Smooth muscle cell (in vitro differentiated cells): ENCODE measurements at regions not wholly inside any gene's neighbourhood (a gene's known extent, or its start where the extent isn't known, plus 50 kb on each side); places are given as distances from the start of the nearest gene placed in this dataset.

Experiments used
- DNase-seq: peaks from one replicate; lab custom pipeline; 2025; ENCODE audit not compliant: unreplicated experiment; lab: John Stamatoyannopoulos, UW
- H2AFZ ChIP-seq: fragments of 200-600 bp; sonication (generic); 2 replicates; pipeline ENCODE4 v1.6.0; 2016; ENCODE audit warnings: antibody characterized with exemption, low read depth, mild to moderate bottlenecking
- H3F3A ChIP-seq: fragments of 200-600 bp; sonication (generic); 2 replicates; pipeline ENCODE4 v1.6.0; 2017; ENCODE audit warnings: antibody characterized with exemption, low read depth
- H3K27ac ChIP-seq: fragments of 200-600 bp; sonication (generic); 2 replicates; pipeline ENCODE4 v1.5.1; 2016; ENCODE audit warnings: low read depth, mild to moderate bottlenecking
- H3K27me3 ChIP-seq: fragments of 200-600 bp; sonication (generic); 2 replicates; pipeline ENCODE4 v1.6.1; 2016; ENCODE audit warnings: low read depth, mild to moderate bottlenecking
- H3K36me3 ChIP-seq: fragments of 200-600 bp; sonication (generic); 2 replicates; pipeline ENCODE4 v1.5.1; 2016; ENCODE audit warnings: low read depth
- H3K4me1 ChIP-seq: fragments of 200-600 bp; sonication (generic); 2 replicates; pipeline ENCODE4 v1.5.1; 2016; ENCODE audit warnings: low read depth
- H3K4me2 ChIP-seq: fragments of 200-600 bp; sonication (generic); 2 replicates; pipeline ENCODE4 v1.6.0; 2016; ENCODE audit warnings: mild to moderate bottlenecking
- H3K4me3 ChIP-seq: fragments of 200-600 bp; sonication (generic); 2 replicates; pipeline ENCODE4 v1.5.1; 2016; ENCODE audit warnings: mild to moderate bottlenecking
- H3K79me2 ChIP-seq: fragments of 200-600 bp; sonication (generic); 2 replicates; pipeline ENCODE4 v1.6.0; 2016; ENCODE audit warnings: low read depth, mild to moderate bottlenecking
- H3K9ac ChIP-seq: fragments of 200-600 bp; sonication (generic); 2 replicates; pipeline ENCODE4 v1.6.0; 2016; ENCODE audit warnings: low read depth
- H3K9me3 ChIP-seq: fragments of 200-600 bp; sonication (generic); replicated peaks from 2 replicates; pipeline ENCODE4 v1.5.1; 2016; ENCODE audit warnings: low read depth
- H4K20me1 ChIP-seq: fragments of 200-600 bp; sonication (generic); 2 replicates; pipeline ENCODE4 v1.6.0; 2016; ENCODE audit warnings: low read depth
- CTCF ChIP-seq: fragments of 200-600 bp; sonication (generic); IDR thresholded peaks from 2 replicates; pipeline ENCODE4 v1.5.1; 2017; ENCODE audit warnings: borderline replicate concordance, mild to moderate bottlenecking, antibody characterized with exemption; ENCODE audit not compliant: insufficient read depth, poor library complexity, severe bottlenecking
- WGBS: methylation state at CpG from one replicate; pipeline ENCODE4 v1.1.7; 2016; ENCODE audit warnings: low lambda C conversion rate; 5-methylcytosine and 5-hydroxymethylcytosine counted together

DNA sequence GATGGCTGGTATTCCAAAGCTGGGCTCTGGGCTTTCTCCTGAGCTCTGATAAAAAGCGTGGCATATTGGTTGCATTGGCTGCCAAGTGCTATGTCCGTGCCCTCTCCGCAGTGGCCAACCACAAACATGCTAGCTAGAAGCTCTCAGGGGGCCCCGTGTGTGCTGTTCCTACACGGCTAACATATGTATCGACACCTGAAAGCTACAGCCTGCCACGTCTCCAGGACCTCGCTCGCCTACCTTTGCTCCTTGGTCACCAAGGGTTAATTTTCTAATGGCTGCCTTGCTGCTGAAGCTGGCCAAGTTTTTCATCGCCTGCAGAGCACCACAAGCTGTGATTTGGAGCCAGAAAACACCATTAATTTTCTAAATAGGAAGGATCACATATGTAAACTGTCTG is 888.4 kb downstream of the BCL11A start:
- 93% methylated on average over 10 of the region's 10 CpGs for WGBS
- no peak for DNase-seq
- Histone ChIP-seq H3K79me2 (no peaks in the 10 kb centered on the region), H3K9ac (no peak overlapping the region), H3K4me3 (no peak overlapping the region), H3K36me3 (no peaks in the 10 kb centered on the region), H3K4me1 (no peaks in the 10 kb centered on the region), H3K27me3 (no peaks in the 10 kb centered on the region), H3K9me3 (no peaks in the 10 kb centered on the region), H3F3A (no peaks in the 10 kb centered on the region), H4K20me1 (no peaks in the 10 kb centered on the region), H2AFZ (no peak overlapping the region), H3K4me2 (no peak overlapping the region), H3K27ac (no peak overlapping the region)
- no peak for TF ChIP-seq CTCF

DNA sequence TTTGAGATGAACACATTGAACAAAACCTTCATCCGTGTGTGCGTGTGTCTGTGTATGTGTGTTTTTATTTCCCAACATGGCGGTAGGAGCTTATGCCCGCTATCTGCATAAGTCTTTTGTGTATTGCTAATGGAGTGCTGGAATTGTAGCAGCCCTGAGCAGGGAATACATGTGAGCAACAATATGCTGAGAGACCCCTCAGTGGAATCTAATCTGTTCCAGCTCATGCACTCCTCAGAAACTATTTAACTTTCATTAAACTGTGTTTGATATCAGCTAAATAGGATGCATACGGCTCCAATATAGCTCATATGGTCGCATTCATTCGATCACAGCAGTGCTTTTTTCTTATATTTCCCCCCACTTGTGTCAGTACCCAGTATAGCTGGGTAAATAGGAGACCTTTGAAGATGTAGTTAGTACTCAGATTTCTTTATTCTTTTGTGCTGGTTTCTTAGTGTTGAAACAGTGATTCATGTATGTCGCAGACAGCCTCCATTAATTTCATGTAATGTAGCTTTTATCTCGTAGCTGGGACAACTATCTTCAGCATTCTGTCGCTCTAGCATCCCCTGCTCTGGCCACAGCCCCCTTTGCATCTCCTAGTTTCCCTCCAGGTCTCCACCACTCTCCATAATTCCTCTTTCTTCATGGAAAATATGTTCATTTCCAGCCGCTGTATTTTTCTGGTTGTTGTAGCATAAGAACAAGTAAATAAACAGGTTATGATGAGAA is 891.2 kb downstream of the BCL11A start:
- Histone ChIP-seq H3F3A (no peaks in the 10 kb centered on the region), H3K27me3 (no peaks in the 10 kb centered on the region), H4K20me1 (no peaks in the 10 kb centered on the region), H3K9ac (no peak overlapping the region), H3K4me2 (no peak overlapping the region), H2AFZ (no peak overlapping the region), H3K9me3 (no peaks in the 10 kb centered on the region), H3K27ac (no peak overlapping the region), H3K4me3 (no peak overlapping the region), H3K4me1 (no peaks in the 10 kb centered on the region), H3K36me3 (no peaks in the 10 kb centered on the region), H3K79me2 (no peaks in the 10 kb centered on the region)
- WGBS = 90% methylated on average over 11 of the region's 11 CpGs
- DNase-seq = no peak
- no peak for TF ChIP-seq CTCF

DNA sequence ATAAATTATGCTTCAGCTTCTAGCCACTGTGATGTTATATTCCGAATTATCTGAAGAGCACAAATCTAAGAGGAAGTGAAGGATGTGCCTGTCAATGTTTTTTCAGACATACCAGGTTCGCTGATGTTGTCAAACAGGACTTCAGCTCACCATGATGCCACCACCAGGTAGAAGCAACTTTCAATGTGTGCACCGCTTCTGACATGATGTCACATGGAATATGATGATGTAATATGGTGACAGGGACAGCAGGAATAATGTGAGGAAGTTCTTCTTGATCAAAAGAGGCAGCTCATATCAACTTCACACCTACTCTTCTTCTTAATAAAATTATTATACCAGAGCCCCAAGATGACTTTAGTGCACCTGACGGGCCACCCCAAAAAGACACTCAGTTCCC is 893.2 kb downstream of the BCL11A start:
- H3K36me3 ChIP-seq = no peaks in the 10 kb centered on the region
- H2AFZ ChIP-seq = no peak overlapping the region
- no peak overlapping the region for H3K4me3 ChIP-seq
- no peak overlapping the region for H3K27ac ChIP-seq
- WGBS = 88% methylated on average over 4 of the region's 4 CpGs
- H3K27me3 ChIP-seq = no peaks in the 10 kb centered on the region
- no peak overlapping the region for H3K4me2 ChIP-seq
- no peak overlapping the region for H3K9ac ChIP-seq
- H3K79me2 ChIP-seq = no peaks in the 10 kb centered on the region
- no peak for DNase-seq
- H3F3A ChIP-seq = no peaks in the 10 kb centered on the region
- no peaks in the 10 kb centered on the region for H3K4me1 ChIP-seq
- no peaks in the 10 kb centered on the region for H3K9me3 ChIP-seq
- H4K20me1 ChIP-seq = no peaks in the 10 kb centered on the region
- no peak for TF ChIP-seq CTCF
